ENCODE measurements at regions not wholly inside any gene's neighbourhood (a gene's known extent, or its start where the extent isn't known, plus 50 kb on each side); places are given as distances from the start of the nearest gene placed in this dataset.
"Not testable (repeated sequence)": the region's sequence is repeated elsewhere in the genome, so short reads cannot be mapped to it uniquely, and the experiment has no call there.

DNA sequence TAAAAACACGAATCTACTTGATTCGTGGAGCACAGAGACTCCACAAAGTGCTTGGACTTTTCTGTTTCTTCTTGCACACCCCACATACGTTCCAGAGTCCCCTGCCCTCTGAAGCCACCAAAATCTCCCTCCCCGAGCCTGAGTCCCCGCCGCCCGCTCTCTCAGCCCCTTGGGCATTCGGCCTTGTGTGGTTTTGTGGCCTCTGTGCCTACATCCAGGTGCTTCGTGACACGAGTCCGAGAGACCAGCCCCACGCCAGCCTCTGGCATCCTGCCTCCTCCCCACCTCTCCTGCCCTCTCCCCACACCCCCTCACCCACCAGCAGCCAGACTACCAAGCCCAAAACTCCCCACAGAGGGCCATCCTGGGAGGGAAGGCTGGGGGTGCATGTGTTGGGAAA is 87.8 kb upstream of the PPP1R26 start:
- no peak for DNase-seq

DNA sequence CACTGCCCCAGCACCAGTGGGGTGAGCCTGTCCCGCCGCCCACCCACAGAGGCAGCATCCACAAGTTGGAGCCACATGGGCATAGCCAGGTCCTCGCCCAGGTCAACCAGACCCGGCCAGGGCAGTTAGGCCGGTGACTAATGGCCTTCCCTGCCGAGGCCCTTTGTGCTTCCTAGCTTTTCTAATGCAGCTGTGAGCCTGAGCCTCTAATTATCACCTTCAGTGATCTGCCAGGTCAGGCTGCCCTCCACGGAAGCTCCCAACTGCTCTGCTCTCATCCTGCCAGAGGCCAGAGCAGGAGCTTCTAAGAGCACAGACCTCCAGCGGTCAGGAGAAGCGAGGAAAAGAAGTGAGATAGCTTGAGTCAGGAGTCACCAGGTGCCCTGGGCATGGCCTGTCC is 87.1 kb upstream of the PPP1R26 start:
- no peak for DNase-seq

DNA sequence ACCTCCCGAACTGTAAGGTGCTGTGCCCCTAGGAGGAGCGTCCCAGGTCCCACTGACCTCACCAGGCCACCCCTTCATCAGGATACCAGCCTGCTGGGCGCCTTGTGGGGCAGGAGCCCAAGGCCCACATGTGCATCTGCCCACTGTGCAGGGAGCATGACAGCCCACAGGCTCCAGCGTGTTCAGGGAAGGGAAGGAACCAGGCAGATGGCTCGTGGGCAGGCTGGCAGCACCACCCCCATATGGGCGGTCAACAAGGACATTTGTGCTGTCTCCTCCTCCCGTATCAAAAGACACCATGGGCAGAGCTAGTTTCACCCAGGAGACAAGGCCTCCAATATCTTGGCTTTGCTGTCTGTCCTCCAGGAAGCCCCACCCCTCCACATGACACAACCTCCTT is 85.5 kb upstream of the PPP1R26 start:
- no peak for DNase-seq

DNA sequence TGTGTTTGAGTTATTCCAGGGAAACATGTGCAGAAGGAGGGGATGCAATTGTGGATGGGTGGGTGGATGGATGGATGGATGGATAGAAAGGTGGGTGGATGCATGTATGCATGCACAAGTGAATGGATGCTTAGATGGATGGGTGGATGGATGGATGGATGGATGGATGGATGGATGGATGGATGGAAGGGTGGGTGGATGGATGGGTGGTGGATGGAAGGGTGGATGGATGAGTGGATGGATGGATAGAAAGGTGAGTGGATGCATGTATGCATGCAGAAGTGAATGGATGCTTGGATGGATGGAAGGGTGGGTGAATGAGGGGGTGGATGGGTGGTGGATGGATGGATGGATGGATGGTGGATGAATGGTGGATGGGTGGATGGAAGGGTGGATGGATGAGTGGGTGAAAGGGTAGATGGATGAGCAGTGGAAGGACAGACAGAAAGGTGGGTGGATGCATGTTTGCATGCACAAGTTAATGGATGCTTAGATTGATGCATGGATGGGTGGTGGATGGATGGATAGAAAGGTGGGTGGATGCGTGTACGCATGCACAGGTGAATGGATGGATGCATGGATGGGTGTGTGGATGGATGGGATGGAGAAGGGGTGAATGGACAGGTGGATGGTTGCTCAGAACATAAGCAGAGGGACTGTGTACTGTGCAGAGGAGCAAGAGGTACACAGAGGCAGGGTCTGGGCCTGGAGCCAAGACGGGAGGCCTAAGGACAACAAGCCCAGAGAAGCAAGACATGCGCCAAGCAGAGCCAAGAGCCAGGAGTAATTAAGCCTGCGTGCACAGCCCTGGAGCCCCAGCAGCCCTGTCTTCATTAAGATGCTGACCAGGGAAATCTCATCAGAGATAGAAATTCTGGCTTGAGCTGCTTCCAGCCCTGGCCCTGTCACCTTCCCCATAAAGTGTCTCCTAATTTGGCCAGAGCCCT is 84.6 kb upstream of the PPP1R26 start:
- DNase-seq, result no peak

DNA sequence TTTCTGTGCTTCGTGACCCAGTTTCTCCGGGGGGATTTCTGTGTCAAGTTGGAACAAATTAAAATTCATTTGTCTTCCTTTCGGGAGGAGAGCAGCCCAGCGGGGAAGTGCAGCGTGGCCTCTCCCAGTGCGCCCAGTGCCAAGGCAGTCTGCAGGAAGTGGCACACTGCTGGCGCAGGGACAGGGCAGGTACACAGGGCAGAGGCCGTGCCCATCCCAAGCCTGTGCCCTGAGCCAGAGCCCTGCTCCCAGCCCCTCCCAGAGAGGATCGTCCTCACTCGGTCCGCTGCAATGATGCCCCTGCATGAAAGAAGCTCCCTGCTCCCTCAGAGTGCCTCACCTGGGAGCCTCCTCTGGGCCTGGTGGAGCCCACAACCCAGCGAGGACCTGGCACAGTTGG is 82.4 kb upstream of the PPP1R26 start:
- DNase-seq, result no peak

DNA sequence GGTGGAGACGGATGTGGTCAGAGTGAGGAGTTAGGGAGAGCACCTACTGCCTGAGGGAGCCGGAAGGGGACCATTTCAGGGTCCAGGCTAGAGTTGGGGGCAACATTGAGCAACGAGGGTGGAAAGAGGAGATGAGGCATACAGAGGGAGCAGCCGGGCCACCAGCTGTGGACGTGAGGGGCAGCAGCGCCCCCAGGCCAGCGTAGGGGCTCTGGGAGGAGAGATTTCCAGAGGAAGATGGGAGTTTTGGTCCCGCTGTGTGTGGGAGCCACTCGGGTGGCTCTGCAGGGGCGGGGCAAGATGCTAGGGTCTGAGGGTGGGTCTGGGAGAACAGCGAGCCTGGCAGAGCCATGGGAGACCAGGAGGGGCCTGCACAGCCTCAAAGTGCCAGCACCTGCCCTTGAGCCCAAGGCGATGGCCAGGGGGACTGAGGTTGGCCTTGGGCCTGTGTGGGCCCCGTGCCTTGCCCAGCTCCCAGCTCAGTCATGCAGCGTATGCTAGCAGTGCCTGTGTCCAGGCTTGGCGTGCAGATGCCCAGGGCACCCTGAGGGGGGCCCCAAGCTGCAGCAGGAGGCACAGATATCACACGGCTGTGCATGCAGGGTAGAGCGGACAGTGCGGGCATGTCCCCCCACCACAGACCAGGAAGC is 80.5 kb upstream of the PPP1R26 start:
- DNase-seq, result no peak

DNA sequence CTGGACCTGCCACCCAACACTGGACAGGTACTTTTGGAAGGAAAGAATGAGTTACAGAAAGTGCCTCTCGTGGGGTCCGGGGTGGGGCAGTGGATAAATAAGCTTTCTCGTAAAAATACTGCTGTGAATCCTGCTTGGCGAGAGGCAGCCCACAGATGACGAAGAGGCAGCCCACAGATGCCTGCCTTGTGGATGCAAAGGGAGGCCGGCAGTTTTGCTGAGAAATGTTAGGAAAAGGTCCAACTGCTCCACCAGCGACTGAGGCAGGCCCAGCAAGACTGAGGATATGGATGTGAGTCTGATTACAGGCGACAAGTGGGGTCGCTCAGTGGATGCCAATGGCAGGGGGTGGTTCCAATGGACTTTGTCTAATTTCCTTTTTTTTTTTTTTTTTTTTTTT is 79.1 kb upstream of the PPP1R26 start:
- DNase-seq, result no peak

DNA sequence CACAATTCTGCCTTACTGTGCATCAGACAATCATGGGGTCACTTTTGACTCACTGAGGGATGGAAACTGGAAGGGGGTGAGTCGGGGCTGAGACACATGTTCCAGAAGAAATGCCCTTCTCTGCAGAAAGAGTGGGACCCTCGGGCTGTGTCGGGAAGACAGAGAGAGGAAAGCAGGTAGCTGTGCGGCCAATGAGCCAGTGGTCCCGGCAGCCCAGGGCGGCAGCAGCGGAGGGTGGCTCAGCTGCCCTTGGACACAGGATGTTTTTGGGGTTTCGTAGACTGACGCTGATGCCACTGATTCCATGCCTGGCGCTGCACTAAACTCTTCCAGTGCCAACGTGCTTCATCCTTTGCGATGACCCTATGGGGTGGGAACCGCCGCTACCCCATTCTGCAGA is 78.4 kb upstream of the PPP1R26 start:
- DNase-seq, result no peak

DNA sequence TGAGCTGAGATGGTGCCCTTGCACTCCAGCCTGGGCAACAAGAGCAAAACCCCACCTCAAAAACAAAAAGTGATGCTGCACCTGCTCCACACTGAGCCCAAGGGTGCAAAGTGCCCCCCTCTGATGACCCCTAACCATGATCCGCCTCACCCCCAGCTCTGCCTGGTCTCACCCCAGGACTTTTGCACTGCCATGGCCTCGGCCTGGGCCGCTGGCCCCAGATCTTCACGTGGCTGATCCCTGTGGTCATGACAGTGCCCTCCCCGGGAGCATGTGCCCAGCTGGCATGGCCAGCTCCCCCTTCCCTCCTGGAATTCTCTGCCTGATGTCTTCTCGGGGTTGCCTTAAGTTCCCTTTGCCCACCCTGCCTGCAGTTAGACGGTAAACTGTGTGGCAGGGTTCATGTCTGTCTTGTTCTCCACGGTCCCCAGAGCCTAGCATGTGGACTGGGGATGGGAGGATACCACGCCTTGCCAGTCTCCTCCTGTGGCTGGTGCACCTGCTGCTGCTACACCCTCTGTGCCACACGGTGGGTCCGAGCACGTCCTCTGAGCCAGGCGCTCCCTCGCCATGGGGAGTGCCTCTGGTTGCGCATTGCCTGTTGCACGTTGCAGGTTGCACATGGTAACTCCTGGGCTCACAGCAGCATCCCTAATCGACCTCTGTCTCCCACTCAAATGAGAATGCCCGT is 77.4 kb upstream of the PPP1R26 start:
- no peak for DNase-seq

DNA sequence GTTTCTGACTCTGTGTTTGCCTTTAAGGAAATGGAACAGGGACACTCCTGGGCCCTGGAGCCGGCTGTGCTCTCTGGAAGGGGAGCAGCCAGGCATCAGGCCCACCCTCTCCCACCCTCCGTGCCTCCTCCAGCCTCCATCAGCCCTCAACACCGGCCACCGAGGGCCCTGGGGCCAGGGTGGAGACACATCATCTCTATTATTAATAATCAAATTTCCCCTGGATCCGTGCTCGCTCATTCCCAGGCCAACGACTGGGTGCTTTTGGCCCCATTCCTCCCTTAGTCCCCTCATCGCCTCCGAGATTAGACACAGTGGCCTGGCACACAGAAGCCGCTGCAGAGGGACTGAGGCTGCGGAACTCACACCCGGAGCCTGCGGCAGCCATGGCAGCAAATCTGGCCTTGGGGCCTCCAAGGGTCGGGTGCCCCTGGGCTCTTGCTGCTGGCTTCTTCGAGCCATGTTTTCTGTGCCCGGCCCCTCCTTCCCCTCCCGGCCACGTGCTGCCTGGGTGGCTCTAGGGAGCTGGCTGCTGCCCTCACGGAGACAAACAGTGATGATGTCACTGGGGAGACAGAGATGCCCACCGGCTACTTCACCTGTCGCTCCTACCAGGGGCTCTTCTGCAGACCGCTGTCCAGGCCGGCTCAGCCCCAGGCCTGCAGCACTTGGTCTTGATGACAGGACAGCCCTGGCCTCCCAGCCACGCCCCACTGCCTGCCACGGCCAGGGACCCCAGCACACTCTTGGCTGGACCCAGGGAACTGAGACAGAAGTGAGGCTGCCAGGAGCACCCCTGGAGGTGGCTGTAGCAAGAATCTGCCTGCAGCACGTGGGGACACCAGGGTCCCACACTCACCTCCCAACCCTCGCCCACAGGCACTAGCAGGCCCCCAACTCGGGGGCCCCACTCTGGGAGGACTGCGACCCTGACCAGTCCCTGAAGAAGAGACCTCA is 76.6 kb upstream of the PPP1R26 start:
- no peak for DNase-seq

DNA sequence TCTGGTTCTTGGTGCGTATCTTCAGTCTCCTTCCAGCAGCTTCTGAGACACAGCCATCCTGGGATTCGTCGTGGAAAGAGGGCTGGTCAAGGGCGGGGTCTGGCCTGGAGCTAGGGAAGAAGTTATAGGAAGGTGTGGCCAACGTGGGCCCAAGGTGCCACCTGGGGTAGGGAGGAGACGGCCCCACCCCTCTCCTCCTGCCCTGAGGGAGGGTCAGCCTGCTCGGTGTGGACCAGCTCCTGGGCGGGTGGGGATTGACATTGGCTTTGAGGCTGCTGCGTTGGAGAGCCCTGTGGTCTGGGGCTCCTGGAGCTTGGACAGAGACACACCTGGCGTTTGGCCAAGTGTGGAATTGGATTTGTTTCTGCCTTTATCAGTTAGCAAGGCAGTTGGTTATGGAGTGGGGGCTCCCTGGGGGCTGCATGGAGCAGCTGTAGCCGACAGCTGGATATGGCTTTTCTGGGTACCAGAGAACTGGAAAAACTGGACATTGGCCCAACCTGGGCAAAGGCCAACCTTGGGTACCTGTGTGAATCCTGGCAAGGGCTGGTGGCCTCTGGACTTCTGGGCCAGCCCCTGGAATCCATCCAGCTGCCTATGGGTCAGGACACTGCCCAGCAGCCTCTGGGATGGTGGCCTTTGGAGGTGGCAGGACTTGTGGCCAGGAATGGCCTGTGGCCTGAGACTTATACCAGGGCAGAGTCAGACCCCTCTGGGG is 75.7 kb upstream of the PPP1R26 start:
- DNase-seq, result no peak

DNA sequence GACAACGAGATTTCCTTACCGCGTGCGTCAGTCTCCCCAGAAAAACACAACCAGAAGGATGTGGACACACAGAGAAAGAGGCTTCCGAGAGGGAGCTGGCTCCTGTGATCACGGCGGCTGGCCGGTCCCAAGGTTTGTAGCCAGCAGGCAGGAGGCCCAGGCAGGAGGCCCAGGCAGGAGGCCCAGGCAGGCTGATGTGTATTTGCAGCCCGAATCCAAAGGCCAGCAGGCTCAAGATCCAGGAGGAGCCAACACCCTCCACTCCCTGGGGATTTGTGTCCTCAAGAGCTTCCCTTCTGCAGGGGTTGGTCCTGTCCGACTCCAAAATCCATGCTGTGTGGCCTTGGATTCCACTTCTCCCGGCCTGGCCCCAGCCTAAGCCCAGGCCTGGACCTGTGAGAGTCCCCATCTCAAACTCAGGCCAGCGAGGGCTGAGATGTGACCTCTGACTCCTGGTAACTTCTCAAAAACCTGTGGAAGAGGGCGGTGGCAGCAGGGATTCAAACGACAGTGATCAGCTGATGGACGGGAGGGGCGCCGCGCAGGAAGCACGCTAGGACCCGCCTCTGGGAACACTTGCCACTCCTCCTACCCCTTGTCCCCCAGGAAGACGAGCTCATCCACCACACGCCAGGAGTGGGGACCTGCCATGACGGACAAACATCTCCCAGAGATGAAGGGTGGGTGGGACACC is 75.0 kb upstream of the PPP1R26 start:
- DNase-seq, result no peak

DNA sequence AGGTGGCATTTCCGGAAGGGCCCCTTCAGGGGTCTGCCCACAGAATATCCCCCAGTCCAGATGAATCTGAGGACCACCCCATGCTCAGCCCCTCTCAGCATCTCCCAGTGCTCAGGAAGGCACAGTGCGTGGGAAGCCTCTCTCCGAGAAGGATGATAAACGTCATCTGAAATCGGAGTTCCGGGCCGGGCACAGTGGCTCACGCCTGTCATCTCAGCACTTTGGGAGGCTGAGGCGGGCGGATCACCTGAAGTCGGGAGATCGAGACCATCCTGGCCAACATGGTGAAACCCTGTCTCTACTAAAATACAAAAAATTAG is 74.5 kb upstream of the PPP1R26 start:
- not testable (repeated sequence) for DNase-seq

DNA sequence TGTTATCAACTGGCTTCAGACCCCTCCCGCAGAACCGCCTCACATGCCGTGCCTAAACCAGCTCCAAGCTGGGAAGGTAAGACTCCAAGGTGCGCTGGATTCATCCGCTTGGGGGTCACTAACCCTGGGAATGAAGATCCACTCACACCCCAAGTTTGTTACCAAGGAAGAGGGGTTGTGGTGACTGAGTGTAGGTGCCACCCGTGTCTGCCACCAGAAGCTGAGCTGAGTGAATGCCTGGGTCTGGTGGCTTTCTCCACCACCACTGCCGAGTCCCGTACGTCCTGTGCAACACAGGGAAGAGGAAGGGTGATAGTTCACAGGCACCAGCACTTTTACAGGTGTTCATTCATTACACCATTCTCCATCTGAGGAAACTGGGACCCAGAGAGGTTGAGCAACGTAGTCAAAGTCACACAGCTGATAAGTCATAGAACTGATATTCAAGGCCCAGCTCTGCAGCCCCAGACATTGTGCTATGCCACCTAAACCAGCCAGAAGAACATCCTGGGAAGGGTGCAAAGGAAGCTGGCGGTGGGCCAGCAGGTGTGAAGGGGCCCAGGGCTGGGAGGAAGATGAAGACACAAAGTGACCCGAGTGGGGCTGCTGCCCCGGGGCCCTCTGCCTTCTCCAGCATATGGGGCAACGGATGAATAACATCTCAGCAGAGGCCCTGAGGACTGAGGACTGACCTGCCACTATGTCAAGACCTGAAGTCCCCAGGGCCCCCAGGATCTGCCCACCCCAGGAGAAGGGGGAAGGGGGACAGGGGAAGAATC is 70.9 kb upstream of the PPP1R26 start:
- DNase-seq, result no peak

DNA sequence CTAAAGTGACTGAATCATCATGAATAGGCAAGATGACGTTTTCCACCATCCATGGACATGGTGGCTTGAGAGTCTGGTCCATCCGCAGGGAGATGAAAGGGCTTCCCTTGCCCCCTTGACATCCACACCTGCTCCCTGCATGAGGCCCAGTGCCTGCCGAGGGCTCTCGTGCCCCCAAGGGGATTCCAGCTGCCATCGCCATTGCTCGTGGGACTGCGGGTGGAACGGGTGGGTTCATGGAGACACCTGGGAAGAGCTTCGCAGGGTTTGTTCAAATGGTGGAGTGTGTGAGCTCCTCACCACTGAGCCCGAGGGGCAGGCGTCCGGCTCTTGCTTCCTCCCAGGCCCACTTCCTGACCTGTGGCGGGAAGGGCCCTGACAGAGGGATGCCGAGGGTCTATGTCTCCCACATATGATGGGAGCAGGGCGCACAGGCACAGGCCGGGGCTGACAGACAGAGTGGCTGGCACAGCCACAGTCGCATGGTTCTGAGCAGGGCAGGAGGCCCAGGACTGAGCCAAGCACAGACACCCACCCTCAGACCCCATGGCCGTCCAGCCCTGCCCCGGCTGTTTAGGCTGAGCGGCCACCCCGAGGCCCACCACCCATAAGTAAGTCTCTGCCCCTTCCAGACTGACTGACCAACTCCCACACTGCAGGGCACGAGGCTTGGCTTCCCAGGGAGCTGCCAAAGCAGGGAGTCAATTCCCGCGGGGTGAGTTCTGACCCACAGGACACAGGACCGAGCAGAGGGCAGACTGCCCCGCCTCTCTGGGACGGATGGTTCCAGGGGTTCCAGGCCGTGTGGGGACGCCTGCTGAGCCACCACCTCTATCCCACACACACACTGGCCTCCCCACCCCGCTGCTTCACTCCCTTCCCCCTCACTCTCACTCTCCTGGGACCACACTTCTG is 70.0 kb upstream of the PPP1R26 start:
- no peak for DNase-seq

DNA sequence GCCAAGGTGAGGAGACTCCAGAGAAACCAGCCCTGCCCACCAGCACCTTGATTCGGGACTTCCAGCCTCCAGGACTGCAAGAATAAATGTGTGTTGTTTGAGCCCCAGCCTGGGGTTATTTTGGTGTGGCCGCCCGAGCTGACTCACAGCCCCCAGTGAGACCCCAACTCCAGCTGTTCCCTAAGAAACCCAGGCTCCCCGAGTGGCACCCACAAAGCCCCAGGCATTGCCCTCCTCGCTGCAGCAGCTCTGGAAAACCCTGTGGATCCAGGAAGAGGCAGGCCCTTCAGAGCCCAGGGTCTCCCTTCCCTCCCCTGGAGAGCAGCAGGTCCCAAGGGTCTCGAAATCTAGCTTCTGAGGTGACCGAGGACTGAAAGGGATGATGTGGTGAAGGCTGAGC is 69.2 kb upstream of the PPP1R26 start:
- no peak for DNase-seq

DNA sequence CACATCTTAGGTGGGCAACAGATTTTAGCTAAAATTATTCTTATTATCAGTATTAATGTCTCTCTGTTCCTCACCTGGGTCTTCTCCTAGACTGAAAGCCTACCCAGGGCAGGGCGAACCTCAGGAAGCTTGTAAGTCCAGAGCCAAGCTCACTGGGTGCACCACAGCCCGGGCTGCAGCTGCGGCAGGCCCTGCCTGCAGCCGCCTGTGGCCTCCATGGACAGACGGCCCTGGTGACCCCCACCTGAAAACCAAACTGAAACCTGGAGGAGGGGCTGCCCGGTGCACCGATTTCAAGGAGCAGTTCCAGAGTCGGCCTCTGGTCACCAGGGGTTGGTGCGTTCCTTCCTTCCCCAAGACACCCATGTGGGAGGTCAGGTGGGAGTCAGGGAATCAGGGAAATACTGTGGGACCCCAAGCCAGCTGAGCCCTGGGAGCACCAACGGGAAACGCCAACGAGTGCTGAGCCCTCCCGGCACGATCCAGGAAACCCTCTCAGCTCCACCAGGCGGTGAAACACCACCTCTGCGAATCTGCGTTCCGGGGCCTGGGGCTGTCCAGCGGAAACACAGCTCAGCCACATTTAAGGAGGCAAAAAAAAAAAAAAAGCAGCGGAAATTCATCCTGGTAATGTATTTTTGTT is 68.6 kb upstream of the PPP1R26 start:
- peak in 1 of 2 donors; percentile 13 for DNase-seq

DNA sequence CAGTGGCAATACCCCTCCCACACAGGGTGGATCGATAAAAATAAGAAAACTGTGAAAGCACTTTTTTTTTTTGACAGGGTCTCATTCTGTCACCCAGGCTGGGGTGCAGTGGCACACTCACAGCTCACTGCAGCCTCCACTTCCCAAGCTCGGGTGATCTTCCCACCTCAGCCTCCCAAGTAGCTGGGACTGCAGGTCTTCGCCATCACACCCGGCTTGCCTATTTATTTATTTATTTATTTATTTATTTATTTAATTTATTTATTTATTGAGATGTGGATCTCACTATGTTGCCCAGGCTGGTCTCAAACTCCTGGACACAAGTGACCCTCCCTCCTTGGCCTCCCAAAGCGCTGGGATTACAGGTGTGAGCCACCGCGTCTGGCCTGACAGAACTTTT is 68.0 kb upstream of the PPP1R26 start:
- peak in 1 of 2 donors; percentile 3 for DNase-seq

Data from stimulated activated CD4-positive, alpha-beta T cell treated with anti-CD3 and anti-CD28 coated beads, Interleukin-2, amount 100 ng/mL, for 24 hours (primary cell).